ENCODE measurements at regions not wholly inside any gene's neighbourhood (a gene's known extent, or its start where the extent isn't known, plus 50 kb on each side); places are given as distances from the start of the nearest gene placed in this dataset.

DNA sequence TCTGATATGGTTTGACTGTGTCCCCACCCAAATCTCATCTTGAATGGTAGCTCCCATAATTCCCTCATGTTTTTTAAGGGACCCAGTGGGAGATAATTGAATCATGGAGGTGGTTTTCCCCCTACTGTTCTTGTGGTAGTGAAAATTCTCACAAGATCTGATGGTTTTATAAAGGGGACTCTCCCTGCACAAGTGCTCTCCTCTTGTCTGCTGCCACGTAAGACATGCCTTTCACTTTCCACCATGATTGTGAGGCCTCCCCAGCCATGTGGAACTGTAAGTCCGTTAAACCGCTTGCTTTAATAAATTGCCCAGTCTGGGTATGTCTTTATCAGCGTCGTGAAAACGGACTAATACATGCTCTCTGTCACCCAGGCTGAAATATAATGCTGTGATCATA lies 200.9 kb upstream of the SLIT2 start:
- no peaks in the 10 kb centered on the region for H3K36me3 Mint-ChIP-seq
- no peak overlapping the region for H3K4me3 Mint-ChIP-seq
- ATAC-seq (replicated peaks) (no peak), DNase-seq (no peak)
- H3K4me1 Mint-ChIP-seq: no peaks in the 10 kb centered on the region
- H3K27ac Mint-ChIP-seq: no peak overlapping the region
- H3K27me3 Mint-ChIP-seq: no peaks in the 10 kb centered on the region
- peaks cover 0 to 3% of the 10 kb centered on the region in 2 donors for H3K9me3 Mint-ChIP-seq

DNA sequence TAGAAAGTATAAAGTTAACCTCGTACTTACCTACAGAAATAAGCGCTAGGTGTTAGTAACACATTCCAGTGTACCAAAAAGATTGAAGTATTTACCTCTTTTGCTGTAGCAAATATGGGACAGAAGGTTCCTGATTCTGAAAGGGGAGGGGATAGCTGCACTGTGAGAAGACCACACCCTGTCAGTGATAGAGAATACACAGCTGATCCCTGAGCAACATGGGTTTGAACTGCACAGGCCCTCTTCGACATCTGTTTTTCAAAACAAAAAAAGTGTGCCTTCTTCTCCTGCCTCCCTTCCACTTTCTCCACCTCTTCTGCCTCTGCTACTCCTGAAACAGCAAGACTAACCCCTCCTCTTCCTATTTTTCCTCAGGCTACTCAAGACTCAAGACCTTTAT lies 201.8 kb upstream of the SLIT2 start:
- Mint-ChIP-seq H3K27me3 (no peaks in the 10 kb centered on the region), H3K9me3 (peaks cover 0 to 4% of the 10 kb centered on the region in 2 donors), H3K27ac (no peak overlapping the region), H3K4me3 (no peak overlapping the region), H3K36me3 (no peaks in the 10 kb centered on the region), H3K4me1 (no peaks in the 10 kb centered on the region)
- DNase-seq (no peak), ATAC-seq (replicated peaks) (no peak)

GRCh38 chr4:20046931-20047677 lies 204.6 kb upstream of the SLIT2 start:
- Mint-ChIP-seq H3K27me3 (no peaks in the 10 kb centered on the region), H3K9me3 (peaks cover 0 to 4% of the 10 kb centered on the region in 2 donors), H3K4me3 (no peak overlapping the region), H3K4me1 (no peaks in the 10 kb centered on the region), H3K27ac (no peak overlapping the region), H3K36me3 (no peaks in the 10 kb centered on the region)
- ATAC-seq (replicated peaks) (no peak), DNase-seq (no peak)

- peaks cover 0 to 4% of the 10 kb centered on the region in 2 donors for H3K9me3 Mint-ChIP-seq
- ATAC-seq (replicated peaks) (no peak), DNase-seq (no peak)
- no peak overlapping the region for H3K4me3 Mint-ChIP-seq
- no peaks in the 10 kb centered on the region for H3K27me3 Mint-ChIP-seq
- H3K27ac Mint-ChIP-seq: no peak overlapping the region
- no peaks in the 10 kb centered on the region for H3K36me3 Mint-ChIP-seq
- H3K4me1 Mint-ChIP-seq: no peaks in the 10 kb centered on the region
Measured at GRCh38 chr4:20046179-20046578, 205.5 kb upstream of the SLIT2 start.

DNA sequence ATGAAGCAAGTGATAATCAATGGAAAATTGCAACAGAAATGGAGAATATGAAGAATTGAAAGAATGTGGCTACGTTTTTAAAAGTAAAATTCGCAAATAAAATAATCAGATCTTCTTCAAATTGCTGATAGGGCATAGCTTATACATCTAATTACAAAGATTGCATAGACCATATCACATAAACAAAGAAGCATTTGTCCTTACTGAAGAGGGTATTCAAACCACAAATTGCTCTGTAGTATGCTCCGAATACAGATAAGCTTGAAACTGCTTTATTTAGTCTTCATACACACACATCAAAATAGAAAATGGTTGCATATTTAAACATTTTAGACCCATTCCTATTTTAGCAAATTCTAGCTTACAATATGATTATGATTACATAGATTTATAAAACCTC lies 206.7 kb upstream of the SLIT2 start:
- Mint-ChIP-seq H3K4me3 (no peak overlapping the region), H3K4me1 (no peaks in the 10 kb centered on the region), H3K27ac (no peak overlapping the region), H3K9me3 (peaks cover 0 to 2% of the 10 kb centered on the region in 2 donors), H3K36me3 (no peaks in the 10 kb centered on the region), H3K27me3 (no peaks in the 10 kb centered on the region)
- ATAC-seq (replicated peaks) (no peak), DNase-seq (no peak)

DNA sequence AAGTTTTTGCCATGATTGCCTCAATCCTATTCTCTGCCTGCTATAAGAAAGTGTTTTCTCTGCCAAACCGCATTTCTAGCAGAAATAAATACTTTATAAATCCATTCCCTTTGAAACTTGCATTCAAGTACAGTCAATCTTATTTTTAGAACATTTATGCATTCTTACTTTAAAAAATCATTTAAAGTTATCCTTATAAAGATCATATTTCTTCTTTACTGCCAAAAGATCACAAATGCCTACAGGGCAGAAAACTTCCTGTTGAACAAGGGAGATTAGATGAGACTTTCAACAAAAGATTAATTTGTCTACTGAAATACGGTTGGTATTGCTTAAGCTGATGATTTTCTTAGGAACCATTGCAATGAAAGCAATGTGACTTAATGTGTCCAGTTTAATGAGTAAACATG lies 207.2 kb upstream of the SLIT2 start:
- no peaks in the 10 kb centered on the region for H3K36me3 Mint-ChIP-seq

GRCh38 chr4:20043991-20044390 lies 207.7 kb upstream of the SLIT2 start:
- ATAC-seq (replicated peaks) (no peak), DNase-seq (no peak)
- H3K27ac Mint-ChIP-seq: no peak overlapping the region
- H3K9me3 Mint-ChIP-seq: peaks cover 0 to 2% of the 10 kb centered on the region in 2 donors
- H3K27me3 Mint-ChIP-seq: no peaks in the 10 kb centered on the region
- no peaks in the 10 kb centered on the region for H3K36me3 Mint-ChIP-seq
- H3K4me1 Mint-ChIP-seq: no peaks in the 10 kb centered on the region
- H3K4me3 Mint-ChIP-seq: no peak overlapping the region

More for the DNA sequence above, 207.2 kb upstream of the SLIT2 start:
- DNase-seq: no peak
- Mint-ChIP-seq H3K9me3 (peaks cover 0 to 2% of the 10 kb centered on the region in 2 donors), H3K27me3 (no peaks in the 10 kb centered on the region), H3K4me1 (no peaks in the 10 kb centered on the region), H3K4me3 (no peak overlapping the region), H3K27ac (no peak overlapping the region)
- ATAC-seq (replicated peaks): no peak

GRCh38 chr4:20042769-20043168 lies 208.9 kb upstream of the SLIT2 start:
- Mint-ChIP-seq H3K4me1 (no peaks in the 10 kb centered on the region), H3K4me3 (no peak overlapping the region), H3K9me3 (peaks cover 0 to 3% of the 10 kb centered on the region in 2 donors), H3K27me3 (no peaks in the 10 kb centered on the region), H3K27ac (no peak overlapping the region), H3K36me3 (no peaks in the 10 kb centered on the region)
- no peak for ATAC-seq (replicated peaks)
- no peak for DNase-seq

DNA sequence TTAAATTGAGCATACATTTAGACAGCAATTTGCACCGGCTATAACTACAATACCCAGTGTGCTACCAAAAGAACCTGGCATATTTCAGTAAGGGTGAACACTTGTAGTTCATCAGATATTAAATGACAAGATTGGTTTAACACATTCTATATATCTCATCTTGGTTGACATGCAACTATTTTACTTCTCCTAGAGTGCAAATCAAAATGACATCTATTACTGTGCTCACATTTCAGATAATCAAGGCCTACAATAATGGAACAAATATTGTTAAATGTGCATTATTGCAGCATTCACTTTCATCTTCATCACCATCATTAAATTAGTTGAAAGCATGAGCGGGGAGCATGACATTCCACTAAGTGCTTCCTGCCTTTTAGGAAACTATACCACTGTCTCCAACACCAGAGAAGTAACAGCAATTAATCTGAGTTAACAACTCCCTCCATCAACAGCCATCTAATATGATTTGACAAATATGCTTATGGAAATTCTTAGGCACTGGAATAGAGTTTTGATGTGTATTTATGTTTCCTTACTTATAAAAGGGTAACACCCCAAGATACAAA lies 209.8 kb upstream of the SLIT2 start:
- peaks cover 0 to 3% of the 10 kb centered on the region in 2 donors for H3K9me3 Mint-ChIP-seq
- no peak overlapping the region for H3K27ac Mint-ChIP-seq
- H3K4me3 Mint-ChIP-seq: no peak overlapping the region
- H3K27me3 Mint-ChIP-seq: no peaks in the 10 kb centered on the region
- no peak for DNase-seq
- no peaks in the 10 kb centered on the region for H3K4me1 Mint-ChIP-seq
- no peak for ATAC-seq (replicated peaks)
- H3K36me3 Mint-ChIP-seq: no peaks in the 10 kb centered on the region

- H3K9me3 Mint-ChIP-seq: peaks cover 0 to 3% of the 10 kb centered on the region in 2 donors
- no peak for ATAC-seq (replicated peaks)
- H3K4me3 Mint-ChIP-seq: no peak overlapping the region
- no peak overlapping the region for H3K27ac Mint-ChIP-seq
- H3K27me3 Mint-ChIP-seq: no peaks in the 10 kb centered on the region
- no peaks in the 10 kb centered on the region for H3K36me3 Mint-ChIP-seq
- H3K4me1 Mint-ChIP-seq: no peaks in the 10 kb centered on the region
- DNase-seq: no peak
Measured at GRCh38 chr4:20037745-20038144, 214.0 kb upstream of the SLIT2 start.

- no peak overlapping the region for H3K27ac Mint-ChIP-seq
- H3K27me3 Mint-ChIP-seq: no peaks in the 10 kb centered on the region
- H3K4me3 Mint-ChIP-seq: no peak overlapping the region
- no peaks in the 10 kb centered on the region for H3K36me3 Mint-ChIP-seq
- DNase-seq (no peak), ATAC-seq (replicated peaks) (no peak)
- no peaks in the 10 kb centered on the region for H3K4me1 Mint-ChIP-seq
- H3K9me3 Mint-ChIP-seq: peaks cover 0 to 4% of the 10 kb centered on the region in 2 donors
Measured at GRCh38 chr4:20030108-20030507, 221.6 kb upstream of the SLIT2 start.

DNA sequence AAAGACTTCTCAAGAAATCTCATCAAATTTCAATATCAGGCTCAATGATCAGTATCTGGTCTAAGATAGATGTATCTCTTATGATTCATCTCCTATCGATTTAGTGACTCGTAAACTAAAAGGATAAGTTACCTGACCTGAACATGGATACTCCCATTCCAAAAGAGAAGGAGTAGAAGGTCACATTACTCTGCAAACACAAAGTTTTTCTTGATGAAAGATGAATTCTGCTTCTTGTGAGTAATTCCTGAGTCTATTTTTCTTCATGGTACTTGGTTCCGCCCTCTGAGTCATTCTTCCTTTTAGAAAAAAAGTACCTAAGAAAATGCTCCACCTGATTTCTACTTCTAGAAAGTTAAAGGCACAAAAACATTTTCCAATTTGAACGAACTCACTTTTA lies 223.1 kb upstream of the SLIT2 start:
- Mint-ChIP-seq H3K9me3 (peaks cover 0 to 4% of the 10 kb centered on the region in 2 donors), H3K27ac (no peak overlapping the region), H3K36me3 (no peaks in the 10 kb centered on the region), H3K4me1 (no peaks in the 10 kb centered on the region), H3K4me3 (no peak overlapping the region), H3K27me3 (no peaks in the 10 kb centered on the region)
- ATAC-seq (replicated peaks) (no peak), DNase-seq (no peak)

DNA sequence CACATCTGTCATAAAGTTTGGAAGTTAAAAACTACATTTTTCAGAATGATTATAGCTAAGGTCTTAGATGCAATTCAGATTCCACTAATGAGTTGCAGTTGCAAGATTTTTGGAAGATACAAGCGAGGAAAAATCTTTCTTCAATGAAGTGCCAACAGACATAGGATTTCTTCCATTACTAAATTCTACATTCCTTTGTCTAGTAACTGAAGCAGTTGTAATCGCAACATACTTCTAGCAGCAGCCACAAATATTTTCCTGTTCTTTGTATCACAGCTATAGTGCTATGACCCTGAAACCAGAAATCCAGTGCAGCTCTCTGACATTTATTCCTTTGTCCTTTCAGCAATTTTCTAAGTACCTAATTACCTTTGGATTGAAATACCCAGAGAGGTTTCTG lies 225.2 kb upstream of the SLIT2 start:
- no peaks in the 10 kb centered on the region for H3K36me3 Mint-ChIP-seq

DNA sequence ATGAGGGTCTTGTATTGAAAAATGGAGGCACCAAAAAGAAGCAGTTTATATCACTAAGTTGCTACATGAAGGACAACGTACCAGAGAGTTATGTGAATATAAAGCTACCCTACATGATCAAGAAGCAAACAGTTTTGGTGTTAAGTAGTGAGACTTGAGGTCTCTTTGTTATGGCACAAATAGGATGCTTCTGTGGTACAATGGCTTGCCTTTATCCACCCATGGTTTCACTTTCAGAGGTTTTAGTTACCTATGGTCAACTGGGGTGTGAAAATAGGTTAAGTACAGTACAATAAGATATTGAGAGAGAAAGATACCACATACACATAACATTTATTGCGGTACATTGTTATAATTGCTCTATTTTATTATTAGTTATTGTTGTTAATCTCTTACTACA lies 229.2 kb upstream of the SLIT2 start:
- Mint-ChIP-seq H3K27me3 (no peaks in the 10 kb centered on the region), H3K27ac (no peak overlapping the region), H3K9me3 (peaks cover 0 to 2% of the 10 kb centered on the region in 2 donors), H3K4me1 (no peaks in the 10 kb centered on the region), H3K4me3 (no peak overlapping the region), H3K36me3 (no peaks in the 10 kb centered on the region)
- no peak for DNase-seq
- no peak for ATAC-seq (replicated peaks)

More for the DNA sequence above, 225.2 kb upstream of the SLIT2 start:
- Mint-ChIP-seq H3K4me3 (no peak overlapping the region), H3K4me1 (no peaks in the 10 kb centered on the region), H3K27me3 (no peaks in the 10 kb centered on the region), H3K9me3 (peaks cover 0 to 2% of the 10 kb centered on the region in 2 donors), H3K27ac (no peak overlapping the region)
- DNase-seq: no peak
- no peak for ATAC-seq (replicated peaks)

GRCh38 chr4:20020056-20020455 lies 231.6 kb upstream of the SLIT2 start:
- Mint-ChIP-seq H3K27ac (no peak overlapping the region), H3K4me1 (no peaks in the 10 kb centered on the region), H3K36me3 (no peaks in the 10 kb centered on the region), H3K27me3 (no peaks in the 10 kb centered on the region), H3K4me3 (no peak overlapping the region), H3K9me3 (peaks cover 0 to 2% of the 10 kb centered on the region in 2 donors)
- DNase-seq: no peak
- no peak for ATAC-seq (replicated peaks)

Data from stimulated activated naive B cell treated with anti-CD40 and anti-IgM and Interleukin-4, amounts not matched to agents 10 μg/mL and 1 μg/mL and 100 μg/mL, for 72 hours (primary cell).